HL-60 (cell line): ENCODE measurements at regions not wholly inside any gene's neighbourhood (a gene's known extent, or its start where the extent isn't known, plus 50 kb on each side); places are given as distances from the start of the nearest gene placed in this dataset.

Experiments used
- DNase-seq, 2 experiments: peaks; one replicate each; pipeline ENCODE4 v3.0.0-alpha.2; 2010 to 2020; ENCODE audit warnings: low read depth in 1 of 2, low spot score in 1 of 2
- H3K27ac ChIP-seq: fragments of 250-450 bp; sonication (Bioruptor Pico); replicated peaks from 2 replicates; pipeline ENCODE4 v1.5.1; 2020; ENCODE audit warnings: mild to moderate bottlenecking, moderate library complexity
- H3K27me3 ChIP-seq: fragments of 250-450 bp; sonication (Bioruptor Pico); 2 replicates; pipeline ENCODE4 v1.5.1; 2021; ENCODE audit warnings: mild to moderate bottlenecking, moderate library complexity; ENCODE audit not compliant: insufficient read depth, poor library complexity, severe bottlenecking
- H3K4me3 ChIP-seq: replicated peaks from 2 replicates; pipeline ENCODE4 v1.5.1; 2011; ENCODE audit warnings: mild to moderate bottlenecking, control low read depth, low read length; ENCODE audit not compliant: insufficient read depth
- CTCF ChIP-seq: IDR thresholded peaks from one replicate; pipeline ENCODE4 v1.5.1; 2011; ENCODE audit warnings: low read length, control low read depth, inconsistent platforms; ENCODE audit not compliant: insufficient read depth
- GABPA ChIP-seq: IDR thresholded peaks from 2 replicates; pipeline ENCODE4 v1.6.1; 2012; ENCODE audit warnings: low read depth
- POLR2AphosphoS5 ChIP-seq: IDR thresholded peaks from 2 replicates; pipeline ENCODE4 v1.6.1; 2012; ENCODE audit warnings: low read depth
- SPI1 ChIP-seq: IDR thresholded peaks from 2 replicates; pipeline ENCODE4 v1.6.1; 2012; ENCODE audit warnings: low read depth, mild to moderate bottlenecking, borderline replicate concordance
- TF ChIP-seq, protein P1 (sequence below): IDR thresholded peaks from 2 replicates; pipeline ENCODE4 v1.6.1; 2012; ENCODE audit warnings: low read depth; ENCODE audit not compliant: insufficient replicate concordance

GRCh38 chr15:31241888-31242522 is 84.6 kb upstream of the KLF13 start:
- no peak for DNase-seq
- no peak overlapping the region for H3K27ac ChIP-seq
- no peak for TF ChIP-seq CTCF
- no peak for TF ChIP-seq POLR2AphosphoS5
- TF ChIP-seq SPI1: no peak
- TF ChIP-seq, protein P1, sequence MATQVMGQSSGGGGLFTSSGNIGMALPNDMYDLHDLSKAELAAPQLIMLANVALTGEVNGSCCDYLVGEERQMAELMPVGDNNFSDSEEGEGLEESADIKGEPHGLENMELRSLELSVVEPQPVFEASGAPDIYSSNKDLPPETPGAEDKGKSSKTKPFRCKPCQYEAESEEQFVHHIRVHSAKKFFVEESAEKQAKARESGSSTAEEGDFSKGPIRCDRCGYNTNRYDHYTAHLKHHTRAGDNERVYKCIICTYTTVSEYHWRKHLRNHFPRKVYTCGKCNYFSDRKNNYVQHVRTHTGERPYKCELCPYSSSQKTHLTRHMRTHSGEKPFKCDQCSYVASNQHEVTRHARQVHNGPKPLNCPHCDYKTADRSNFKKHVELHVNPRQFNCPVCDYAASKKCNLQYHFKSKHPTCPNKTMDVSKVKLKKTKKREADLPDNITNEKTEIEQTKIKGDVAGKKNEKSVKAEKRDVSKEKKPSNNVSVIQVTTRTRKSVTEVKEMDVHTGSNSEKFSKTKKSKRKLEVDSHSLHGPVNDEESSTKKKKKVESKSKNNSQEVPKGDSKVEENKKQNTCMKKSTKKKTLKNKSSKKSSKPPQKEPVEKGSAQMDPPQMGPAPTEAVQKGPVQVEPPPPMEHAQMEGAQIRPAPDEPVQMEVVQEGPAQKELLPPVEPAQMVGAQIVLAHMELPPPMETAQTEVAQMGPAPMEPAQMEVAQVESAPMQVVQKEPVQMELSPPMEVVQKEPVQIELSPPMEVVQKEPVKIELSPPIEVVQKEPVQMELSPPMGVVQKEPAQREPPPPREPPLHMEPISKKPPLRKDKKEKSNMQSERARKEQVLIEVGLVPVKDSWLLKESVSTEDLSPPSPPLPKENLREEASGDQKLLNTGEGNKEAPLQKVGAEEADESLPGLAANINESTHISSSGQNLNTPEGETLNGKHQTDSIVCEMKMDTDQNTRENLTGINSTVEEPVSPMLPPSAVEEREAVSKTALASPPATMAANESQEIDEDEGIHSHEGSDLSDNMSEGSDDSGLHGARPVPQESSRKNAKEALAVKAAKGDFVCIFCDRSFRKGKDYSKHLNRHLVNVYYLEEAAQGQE: no peak
- TF ChIP-seq GABPA: no peak
- H3K27me3 ChIP-seq: no peaks in the 10 kb centered on the region
- no peak overlapping the region for H3K4me3 ChIP-seq

DNA sequence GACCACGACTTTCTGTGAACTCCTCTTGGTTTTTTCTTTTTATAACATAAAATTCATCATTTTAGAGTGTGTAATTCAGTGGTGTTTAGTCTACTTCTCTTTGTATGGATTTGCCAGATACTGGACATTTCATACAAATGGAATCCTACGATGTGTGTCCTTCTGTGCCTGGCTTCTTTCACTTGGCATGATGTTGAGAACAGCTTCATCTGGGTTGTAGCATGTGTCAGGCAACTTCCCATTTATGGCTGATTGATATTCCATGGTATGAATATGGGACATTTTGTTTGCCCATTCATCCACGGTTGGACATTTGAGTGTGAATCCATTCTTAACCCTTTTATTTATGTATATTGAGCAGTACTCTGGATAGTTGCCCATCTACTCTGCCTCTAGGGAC is 82.7 kb upstream of the KLF13 start:
- no peak for DNase-seq
- no peak overlapping the region for H3K4me3 ChIP-seq
- H3K27me3 ChIP-seq: no peaks in the 10 kb centered on the region
- no peak overlapping the region for H3K27ac ChIP-seq
- TF ChIP-seq SPI1 (no peak), GABPA (no peak), CTCF (no peak), POLR2AphosphoS5 (no peak)
- TF ChIP-seq, protein P1: no peak

GRCh38 chr15:31245135-31245689 is 81.4 kb upstream of the KLF13 start:
- DNase-seq: no peak
- no peaks in the 10 kb centered on the region for H3K27me3 ChIP-seq
- H3K4me3 ChIP-seq: no peak overlapping the region
- H3K27ac ChIP-seq: no peak overlapping the region
- TF ChIP-seq GABPA (no peak), SPI1 (no peak), POLR2AphosphoS5 (no peak), CTCF (no peak)
- TF ChIP-seq, protein P1: no peak
